A673 (cell line): ENCODE measurements at regions not wholly inside any gene's neighbourhood (a gene's known extent, or its start where the extent isn't known, plus 50 kb on each side); places are given as distances from the start of the nearest gene placed in this dataset.

ENCODE experiments used
- CTCF ChIP-seq: fragments of 300-800, 200-600 bp; sonication (generic); conservative IDR thresholded peaks from 2 replicates; pipeline ENCODE4 v1.5.1; 2017; ENCODE audit warnings: low read depth, mild to moderate bottlenecking, antibody characterized with exemption, low read length, moderate library complexity, mixed read lengths
- EZH2 ChIP-seq: fragments of 200-600 bp; sonication (generic); IDR thresholded peaks from 2 replicates; pipeline ENCODE4 v1.6.1; 2017; ENCODE audit warnings: borderline replicate concordance, low read depth, mild to moderate bottlenecking, mixed read lengths, antibody characterized with exemption, low read length; ENCODE audit not compliant: poor library complexity, severe bottlenecking

DNA sequence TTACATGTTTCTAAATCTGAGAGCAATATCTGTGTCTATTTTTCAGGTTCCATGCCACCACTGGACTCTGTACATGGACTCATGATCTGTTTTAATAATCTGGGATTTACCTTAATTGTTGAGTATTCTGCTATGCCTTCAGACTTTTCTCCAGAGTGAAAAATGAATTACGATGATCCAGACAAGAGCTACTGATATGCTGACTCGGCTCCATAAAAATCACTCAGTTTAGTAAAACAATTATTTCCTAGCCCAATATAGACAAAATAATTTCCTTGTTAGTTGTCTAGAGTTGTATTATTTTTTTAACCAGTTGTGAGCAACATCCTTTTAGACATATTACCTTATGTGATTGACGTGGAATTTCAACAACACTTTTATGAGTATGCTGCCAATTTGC, 736.8 kb downstream of the RFPL4B start:
- TF ChIP-seq CTCF (no peak), EZH2 (no peak)
